NCI-H2029 (cell line): ENCODE measurements at regions not wholly inside any gene's neighbourhood (a gene's known extent, or its start where the extent isn't known, plus 50 kb on each side); places are given as distances from the start of the nearest gene placed in this dataset.
"Not testable (repeated sequence)": the region's sequence is repeated elsewhere in the genome, so short reads cannot be mapped to it uniquely, and the experiment has no call there.

ENCODE experiments used
- DNase-seq: peaks from one replicate; lab custom pipeline; 2025; lab: John Stamatoyannopoulos, UW

DNA sequence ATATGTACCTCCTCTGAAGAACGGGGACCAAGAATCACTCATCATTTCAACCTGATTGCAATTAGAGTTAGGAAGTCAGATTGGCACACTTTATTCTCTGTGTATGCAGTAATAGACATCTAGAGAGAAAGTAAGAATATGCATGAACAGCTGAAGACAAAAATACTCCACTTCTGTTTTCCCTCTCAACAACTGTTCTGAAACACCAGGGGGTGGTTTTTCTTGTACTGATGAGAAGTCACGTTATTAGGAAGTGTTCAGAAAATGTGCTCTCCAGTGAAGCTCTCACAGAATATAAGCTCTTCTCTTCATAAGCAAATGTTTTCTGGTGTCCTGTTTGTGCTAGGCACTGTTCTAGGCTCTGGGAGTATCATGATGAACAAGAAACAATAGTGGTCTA, 531.7 kb upstream of the C9orf72 start:
- DNase-seq = no peak

DNA sequence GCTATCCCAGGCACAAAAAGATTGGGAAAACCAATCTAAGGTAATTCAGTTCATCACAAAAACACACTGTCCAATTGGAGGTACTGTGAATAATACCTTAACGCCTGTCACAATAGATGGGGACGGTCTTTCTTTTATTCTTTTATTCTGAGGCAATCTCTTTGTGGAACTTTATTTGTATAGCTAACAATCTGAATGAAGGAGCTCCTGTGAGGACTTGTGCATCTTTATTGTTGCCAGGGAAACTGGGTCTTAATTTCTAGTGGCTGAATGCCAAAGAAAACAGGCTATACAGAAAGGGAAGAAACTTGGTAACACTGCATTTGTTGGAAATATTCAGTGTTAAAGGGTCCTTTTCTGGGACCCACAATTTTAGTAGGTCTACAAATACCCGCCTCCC, 546.9 kb upstream of the C9orf72 start:
- no peak for DNase-seq

DNA sequence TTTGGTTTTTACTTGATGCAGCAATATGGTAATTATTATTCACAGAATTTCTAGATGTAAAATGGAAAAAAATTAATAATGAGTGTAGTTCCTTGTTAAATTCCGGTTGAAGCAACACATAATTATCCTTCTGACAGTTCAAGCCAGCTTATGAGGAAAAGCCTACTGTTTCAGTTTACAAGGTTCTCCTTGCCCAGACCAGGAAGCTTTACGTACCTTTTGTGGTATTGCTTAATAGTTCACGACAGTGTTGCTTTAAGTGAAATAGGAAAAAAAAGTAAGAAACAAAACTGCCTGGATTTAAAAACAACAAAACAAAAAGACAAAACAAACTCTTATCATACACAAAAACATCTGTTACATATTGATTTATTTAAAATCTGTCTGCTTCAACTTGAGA, 547.3 kb upstream of the C9orf72 start:
- DNase-seq = no peak

DNA sequence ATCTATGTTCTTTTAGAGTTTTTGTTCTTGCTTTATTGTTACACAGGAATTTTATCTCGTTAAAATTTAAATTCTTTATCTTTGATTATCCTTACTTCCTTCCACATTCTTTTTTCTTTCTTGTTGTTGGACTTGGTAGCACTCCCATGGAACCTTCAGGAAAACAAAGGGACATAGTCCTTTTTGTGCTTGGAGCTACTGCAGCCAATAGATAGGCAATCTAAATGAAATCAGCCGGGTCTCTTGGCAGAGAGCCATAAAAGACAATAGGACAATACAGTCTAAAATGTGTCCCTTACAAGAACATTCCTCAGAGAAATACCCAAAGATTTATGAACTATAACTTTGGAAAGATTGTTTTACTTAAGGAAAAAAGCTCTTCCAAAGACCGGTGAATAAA, 548.1 kb upstream of the C9orf72 start:
- DNase-seq = no peak

DNA sequence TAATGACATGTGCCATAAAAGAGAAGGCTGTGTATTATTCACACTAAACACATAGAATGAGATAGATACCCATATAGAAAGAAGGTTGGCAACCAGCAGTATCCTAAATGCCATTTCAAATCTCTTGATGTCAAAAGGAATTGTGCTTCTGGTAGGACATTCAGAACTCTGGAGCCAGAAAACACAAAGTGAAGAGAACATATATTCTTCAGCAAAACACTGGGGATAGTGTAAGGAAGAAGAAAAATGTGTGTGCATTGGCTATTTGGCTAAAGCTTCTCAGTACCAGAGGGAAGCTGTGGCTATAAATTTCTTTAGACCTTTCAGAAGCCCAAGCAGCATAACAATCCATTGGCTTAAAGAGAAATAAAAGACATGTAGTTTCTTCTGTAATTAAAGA, 551.6 kb upstream of the C9orf72 start:
- no peak for DNase-seq

DNA sequence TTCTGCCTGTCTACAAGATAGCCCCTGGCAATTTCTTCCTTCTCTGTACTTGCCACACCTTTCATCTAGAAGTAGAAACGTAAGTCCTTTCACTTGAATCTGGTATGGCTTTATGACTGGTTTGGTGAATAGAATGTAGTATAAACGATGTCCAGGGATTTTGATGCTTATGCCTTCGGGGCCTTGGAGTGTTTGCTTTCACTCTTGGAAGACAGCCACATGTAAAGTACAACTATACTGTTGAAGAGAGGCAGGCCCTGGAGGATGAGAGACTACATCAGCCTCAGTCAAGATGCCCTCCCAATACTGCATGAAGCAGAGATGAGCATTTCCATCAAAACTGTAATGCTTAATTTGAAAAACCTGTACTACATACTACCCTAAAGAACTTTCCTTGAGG, 553.8 kb upstream of the C9orf72 start:
- no peak for DNase-seq

DNA sequence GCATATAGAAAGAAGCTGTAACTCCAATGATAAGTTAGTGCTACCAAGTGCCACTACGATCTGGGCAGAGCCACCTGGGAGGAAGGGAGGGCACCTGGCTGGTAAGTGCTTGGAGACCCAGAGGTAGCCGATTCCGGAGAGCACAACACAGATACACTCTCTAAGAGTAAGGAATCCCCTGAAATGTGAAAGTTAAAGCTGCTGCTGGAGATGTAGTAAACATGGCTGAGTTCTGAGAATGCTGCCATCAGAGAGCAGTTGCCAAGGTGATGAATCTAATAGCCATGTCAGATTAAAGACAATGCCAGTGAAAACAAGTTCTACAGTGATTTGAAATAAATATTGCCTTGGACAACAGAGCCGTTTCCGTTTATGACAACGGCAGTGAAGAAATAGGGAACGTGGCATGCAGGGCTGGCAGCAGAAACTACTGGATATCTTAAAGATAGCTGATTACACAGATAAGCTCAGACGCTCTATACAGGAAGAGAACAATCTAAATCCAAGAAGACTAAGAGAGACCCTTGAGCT, 561.2 kb upstream of the C9orf72 start:
- no peak for DNase-seq

DNA sequence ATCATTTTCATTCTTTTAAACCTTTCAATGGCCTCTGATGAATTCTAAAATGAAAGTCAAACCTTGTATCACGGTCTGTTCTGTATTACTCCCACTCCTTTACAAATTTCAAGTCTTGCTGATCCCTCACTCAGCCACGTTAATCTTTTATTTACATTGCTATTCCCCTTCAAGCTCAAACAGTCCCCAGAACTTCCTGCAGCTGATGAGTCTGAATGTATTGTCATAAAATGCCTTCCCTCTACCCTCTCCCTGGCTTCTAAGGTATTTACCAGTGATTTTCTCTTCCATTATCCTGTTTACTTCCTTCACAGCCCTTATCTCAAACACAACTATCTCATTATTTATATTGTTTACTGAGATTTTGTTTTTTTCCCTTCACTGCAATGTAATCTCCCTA, 562.3 kb upstream of the C9orf72 start:
- no peak for DNase-seq

DNA sequence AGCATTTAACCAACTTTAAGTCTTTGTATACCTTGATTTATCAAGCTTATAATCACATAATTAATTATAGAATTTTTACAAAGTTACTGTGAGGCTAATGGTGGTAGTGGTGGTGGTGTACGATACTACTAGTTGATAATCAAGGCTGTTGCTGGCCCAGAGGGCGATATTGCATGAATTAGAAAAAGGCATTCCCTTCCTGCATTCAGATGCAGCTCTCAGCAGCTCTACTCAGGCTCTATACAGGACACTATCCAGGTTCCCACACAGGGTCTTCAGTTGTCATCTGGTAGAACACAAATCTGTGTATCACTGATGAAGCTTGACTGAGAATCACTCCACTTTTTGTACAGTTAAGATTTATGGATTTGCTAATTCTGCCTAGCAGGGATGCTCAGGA, 562.8 kb upstream of the C9orf72 start:
- no peak for DNase-seq

DNA sequence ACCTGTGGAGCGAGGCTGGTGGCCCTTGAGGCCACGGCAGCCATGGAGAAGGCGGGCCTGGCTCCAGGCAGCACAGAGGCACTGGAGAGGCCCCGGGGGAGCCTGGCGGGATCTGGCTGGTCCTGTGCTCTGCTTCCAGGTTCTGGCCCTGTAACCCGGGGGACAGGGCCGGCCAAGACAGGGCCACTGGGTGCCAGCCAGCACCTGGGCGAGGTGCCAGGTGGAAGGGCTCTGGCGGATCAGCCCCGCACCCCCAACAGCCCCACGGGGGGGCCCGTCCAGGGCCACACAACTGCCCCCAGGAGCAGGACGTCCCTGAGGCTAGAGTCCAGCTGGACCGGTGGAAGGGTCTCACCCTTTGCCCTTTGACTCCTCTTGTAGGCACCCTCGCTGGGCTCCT, 574.1 kb upstream of the C9orf72 start:
- not testable (repeated sequence) for DNase-seq

DNA sequence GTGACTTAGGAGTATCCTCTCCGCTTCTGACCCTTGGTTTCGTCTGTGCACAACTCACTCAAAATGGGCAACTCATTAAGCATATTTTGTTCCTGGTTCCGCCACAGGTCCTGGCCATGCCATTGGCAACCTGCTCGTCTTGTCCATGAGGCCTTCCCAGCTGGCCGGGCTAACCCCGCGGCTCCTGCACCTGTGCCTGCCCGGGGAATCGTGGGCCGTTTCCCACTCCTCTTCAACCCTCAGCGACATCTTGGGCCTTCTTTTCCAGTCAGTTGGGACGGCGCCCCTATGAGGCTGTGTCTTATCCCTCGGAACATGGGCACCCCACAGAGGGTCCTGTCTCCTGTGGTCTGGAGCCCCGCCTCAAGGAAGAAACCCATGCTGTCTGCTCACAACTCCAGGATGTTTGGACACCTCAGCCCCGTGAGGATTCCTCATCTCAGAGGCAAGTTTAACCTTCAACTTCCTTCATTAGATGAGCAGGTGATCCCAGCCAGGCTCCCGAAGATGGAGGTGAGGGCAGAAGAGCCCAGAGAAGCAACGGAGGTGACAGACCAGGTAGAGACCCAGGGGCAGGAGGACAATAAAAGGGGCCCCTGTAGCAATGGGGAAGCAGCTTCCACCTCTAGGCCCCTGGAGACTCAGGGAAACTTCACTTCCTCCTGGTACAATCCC, 574.8 kb upstream of the C9orf72 start:
- not testable (repeated sequence) for DNase-seq

DNA sequence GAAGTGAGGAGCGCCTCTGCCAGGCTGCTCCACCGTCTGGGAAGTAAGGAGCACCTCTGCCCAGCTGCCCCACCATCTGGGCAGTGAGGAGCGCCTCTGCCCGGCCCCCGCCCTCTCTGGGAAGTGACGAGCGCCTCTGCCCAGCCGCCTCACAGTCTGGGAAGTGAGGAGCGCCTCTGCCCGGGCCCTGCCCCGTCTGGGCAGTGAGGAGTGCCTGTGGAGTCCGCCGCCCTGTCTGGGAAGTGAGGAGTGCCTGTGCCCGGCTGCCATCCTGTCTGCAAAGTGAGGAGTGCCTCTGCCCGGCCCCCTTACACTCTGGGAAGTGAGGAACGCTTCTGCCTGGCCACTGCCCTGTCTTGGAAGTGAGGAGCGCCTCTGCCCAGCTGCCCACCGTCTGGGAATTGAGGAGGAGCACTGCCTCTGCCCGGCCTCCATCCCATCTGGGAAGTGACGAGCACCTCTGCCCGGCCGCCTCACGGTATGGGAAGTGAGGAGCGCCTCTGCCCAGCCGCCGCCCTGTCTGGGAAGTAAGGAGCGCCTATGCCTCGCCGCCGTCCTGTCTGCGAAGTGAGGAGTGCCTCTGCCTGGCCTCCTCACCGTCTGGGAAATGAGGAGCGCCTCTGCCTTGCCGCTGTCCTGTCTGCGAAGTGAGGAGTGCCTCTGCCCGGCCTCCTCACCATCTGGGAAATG, 576.2 kb upstream of the C9orf72 start:
- not testable (repeated sequence) for DNase-seq

DNA sequence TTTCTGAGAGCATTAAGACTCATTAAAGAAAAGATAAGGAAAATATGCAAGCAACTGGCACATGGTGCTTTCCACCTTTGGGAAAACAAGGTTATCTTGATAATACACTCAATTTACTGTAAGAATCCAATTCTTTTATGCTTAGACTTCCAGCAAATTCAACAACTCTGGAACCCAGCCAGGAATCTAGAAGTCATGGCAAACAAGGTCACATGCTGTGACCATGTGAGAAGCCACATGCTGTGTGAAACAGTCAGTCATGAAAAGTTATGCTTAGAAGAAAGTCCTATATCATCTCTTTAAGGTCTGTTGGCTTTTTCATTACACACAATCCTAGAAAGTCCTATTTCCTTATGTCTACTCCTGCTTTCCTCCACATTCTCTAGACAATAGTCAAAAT, 581.8 kb upstream of the C9orf72 start:
- DNase-seq = no peak

DNA sequence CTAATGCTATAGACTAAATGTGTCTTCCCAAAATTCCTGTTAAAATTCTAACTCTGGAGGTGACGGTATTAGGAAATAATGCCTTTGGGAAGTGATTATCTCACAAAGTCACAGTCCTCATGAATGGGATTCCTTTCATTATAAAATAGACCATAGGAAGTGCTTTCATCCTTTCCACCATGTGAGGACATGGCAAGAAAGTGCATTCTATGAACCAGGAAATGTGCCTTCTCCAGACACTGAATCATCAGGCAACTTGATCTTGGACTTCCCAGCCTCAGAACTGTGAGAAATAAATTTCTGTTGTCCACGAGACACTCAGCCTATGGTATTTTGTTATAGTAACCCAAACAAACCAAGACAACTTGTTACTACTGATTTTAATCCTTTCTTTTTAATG, 582.4 kb upstream of the C9orf72 start:
- no peak for DNase-seq

DNA sequence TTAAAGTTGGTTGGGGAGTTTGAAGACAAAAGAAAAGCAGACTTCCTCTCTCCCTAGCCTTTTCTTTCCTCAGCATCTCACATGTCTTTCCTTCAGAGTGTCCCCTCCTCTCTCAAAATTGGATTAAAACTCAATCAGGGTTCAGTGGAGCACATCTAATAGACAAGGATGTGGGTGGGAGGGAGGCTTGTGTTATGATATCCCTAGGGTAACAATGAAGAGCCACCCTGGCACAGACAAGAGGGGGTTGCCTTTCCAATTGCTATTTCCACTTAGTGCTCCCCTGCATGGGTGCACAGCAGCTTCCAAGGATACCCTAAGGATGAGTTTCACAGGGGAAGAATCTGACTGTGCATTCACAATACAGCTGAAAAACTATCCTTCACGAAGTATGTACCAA, 585.2 kb upstream of the C9orf72 start:
- DNase-seq = no peak

DNA sequence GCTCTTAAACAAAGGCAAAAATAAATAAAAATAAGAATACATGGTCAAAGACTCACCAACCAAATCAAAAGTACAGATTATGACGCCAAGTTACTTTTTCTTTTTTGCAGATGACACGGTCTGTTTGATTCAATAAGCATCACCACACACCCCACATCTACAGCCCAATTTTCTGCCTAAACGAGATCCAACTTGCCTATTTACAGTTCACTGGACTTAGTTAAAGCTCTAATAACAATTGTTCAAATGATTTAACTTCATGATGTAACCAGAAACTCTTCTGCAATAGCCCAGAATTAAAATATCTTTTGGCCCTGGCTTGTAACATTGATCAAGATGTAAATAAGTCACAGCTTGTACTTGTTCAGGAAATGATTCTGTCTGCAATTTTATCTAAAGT, 590.3 kb upstream of the C9orf72 start:
- no peak for DNase-seq

DNA sequence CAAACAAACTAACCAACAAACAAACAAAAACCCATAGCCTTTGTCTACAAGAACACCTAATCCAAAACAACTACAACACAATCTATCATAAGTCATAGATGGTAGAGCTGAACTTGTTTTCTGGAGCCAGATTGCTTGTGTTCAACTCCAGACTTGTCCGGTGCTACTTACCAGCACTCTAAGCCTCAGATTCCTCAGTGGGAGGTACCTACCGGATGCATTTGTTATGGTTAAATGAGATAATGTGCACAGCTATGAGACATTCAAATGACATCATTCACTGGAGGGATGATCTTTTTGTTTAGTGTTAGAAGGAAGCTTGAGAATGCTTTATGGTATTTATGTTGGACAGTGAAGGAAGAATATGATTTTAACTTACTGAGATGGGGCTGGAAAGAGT, 592.9 kb upstream of the C9orf72 start:
- no peak for DNase-seq

DNA sequence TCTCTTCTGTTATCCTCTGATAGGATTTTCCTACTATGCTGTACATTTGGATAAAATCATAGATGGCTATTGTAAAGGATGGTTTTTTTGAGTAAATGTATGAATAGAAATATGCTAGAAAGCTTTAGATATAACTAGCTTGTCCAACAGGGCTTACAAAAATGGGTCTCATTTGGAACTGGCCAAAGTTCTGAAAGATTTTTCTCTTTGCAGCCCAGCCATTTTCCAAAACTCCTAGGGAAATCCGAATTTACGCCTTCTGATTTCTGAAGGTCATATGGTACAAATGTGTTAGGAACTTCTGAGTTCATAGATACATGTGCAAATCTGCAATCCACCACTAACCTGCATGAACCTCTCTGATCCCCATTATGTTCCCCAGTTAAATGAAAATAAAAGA, 603.9 kb upstream of the C9orf72 start:
- DNase-seq = no peak

DNA sequence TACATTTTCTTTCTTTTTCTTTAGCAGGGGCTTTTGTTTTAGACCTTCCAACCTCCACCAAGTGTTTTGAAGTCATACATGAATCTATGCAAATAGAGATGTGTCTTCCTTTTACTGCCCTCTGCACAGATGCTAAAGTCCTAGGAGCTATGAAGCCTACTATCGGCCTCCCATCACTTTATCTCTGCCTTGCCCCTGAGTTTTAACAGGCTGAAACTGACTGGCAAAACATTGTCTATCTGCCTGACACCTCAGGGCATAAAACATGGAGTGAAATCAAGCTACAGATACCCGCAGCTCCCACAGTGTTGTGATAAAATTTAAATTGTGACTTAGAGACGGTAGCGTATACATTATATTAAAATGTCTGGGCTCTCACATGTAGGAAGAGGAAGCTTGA, 604.6 kb upstream of the C9orf72 start:
- DNase-seq = no peak

DNA sequence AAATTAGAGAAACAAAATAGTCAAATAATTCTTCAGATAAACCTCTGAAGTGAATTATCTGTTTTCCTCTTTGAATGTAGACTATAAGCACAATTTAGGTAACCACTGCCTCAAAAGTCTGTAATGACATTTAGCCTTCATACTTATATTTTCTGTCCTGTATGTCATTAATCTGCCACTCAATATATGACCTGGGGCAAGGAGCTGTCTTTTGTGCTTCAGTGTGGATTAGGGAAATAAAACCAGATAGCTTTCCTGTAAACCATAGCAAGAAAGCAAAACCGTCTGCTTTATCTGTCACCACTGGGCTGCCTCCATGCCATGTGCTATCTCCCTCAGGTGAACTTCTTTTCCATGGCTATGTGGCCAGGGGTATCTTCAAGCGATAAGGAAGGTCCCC, 606.6 kb upstream of the C9orf72 start:
- DNase-seq = no peak

DNA sequence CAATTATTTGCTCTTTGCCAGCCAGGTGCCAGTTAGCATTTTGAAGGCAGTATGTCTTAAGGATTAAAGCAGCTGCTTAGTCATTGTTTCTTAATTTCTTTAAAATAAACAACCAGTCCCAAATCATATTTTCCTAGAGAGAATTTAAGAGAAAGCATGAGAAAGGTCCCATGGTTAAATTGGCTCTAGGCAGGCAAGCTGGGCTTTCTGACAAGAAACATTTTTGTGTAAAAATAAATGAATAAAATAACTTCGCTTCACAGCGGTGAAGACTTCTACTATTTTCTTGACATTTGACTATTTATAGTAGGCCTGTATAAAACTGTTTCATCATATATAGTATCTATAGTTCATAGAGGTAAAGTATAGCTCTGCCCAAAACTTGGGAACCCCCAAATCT, 617.7 kb upstream of the C9orf72 start:
- no peak for DNase-seq

DNA sequence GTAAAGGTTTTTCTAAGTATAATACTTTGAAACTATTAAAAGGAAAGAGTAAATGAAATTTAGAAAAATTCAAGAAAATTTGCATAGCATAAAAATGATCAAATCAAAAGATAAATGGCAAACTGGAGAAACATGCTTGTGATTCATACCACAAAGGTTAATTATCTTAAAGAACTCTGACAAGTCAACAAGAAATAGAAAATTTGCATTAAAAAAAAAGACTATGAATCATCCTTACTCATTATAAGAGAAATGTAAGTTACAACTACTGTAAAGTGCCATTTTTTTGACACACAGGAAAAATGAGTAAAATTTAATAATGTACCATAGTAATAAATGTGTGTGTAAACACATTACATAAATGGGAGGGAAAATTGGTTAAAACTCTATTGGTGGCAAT, 624.4 kb upstream of the C9orf72 start:
- DNase-seq = no peak

DNA sequence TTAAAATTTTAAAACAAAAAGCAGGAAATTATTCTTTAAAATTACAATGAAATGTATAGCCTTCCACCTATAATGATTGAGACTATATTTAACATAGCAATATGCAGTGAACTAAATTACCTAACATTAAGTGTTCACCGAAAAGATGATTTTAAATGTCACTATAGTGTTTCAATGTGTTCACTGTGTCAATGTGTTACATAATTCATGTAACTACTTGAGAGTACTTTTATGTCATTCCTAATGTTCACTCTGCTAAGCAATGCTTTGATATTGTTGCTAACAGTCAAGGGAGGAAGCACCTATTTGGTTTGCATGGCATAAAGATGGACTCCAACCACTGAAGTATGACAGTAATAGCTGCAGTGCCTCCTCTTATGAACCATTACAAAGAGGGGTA, 629.8 kb upstream of the C9orf72 start:
- DNase-seq = no peak

DNA sequence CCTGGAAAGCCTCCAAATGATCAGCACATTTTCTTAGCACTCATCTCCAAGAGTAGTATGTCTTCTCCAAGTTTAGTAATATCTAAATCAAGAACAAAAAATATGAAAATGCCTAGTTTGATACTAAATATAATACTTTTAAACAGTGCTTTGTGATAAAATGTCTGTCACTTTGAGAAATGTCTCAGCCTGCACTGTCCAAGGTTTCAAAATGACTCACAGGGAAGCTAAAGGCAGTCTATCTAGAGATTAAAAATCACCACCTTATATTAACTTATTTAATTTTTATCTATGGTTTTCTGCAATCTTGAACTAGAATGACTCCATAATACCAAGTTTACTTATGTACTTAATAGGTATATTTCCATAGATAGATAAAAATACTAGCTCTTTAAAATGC, 633.0 kb upstream of the C9orf72 start:
- DNase-seq = no peak
